MM.1S (cell line): ENCODE measurements at regions not wholly inside any gene's neighbourhood (a gene's known extent, or its start where the extent isn't known, plus 50 kb on each side); places are given as distances from the start of the nearest gene placed in this dataset.

Experiments
- DNase-seq: peaks from one replicate; pipeline ENCODE4 v3.0.0-alpha.2; 2015
- H2AFZ ChIP-seq: fragments of 300-600 bp; sonication (generic); 2 replicates; pipeline ENCODE4 v1.6.0; 2016; ENCODE audit warnings: antibody characterized with exemption, low read length
- H3F3A ChIP-seq: fragments of 300-600 bp; sonication (generic); 2 replicates; pipeline ENCODE4 v1.6.1; 2016; ENCODE audit warnings: mild to moderate bottlenecking, antibody characterized with exemption, low read length, moderate library complexity, mixed read lengths; ENCODE audit not compliant: insufficient read depth
- H3K27ac ChIP-seq: fragments of 300-600 bp; sonication (generic); 2 replicates; pipeline ENCODE4 v1.5.1; 2016; ENCODE audit warnings: mild to moderate bottlenecking, low read length
- H3K27me3 ChIP-seq: fragments of 300-600 bp; sonication (generic); replicated peaks from 2 replicates; pipeline ENCODE4 v1.6.0; 2016; ENCODE audit warnings: low read length; ENCODE audit not compliant: insufficient read depth
- H3K36me3 ChIP-seq: fragments of 300-600 bp; sonication (generic); replicated peaks from 2 replicates; pipeline ENCODE4 v1.6.1; 2016; ENCODE audit warnings: mild to moderate bottlenecking, low read length, mixed read lengths; ENCODE audit not compliant: insufficient read depth
- H3K4me1 ChIP-seq: fragments of 300-600 bp; sonication (generic); 2 replicates; pipeline ENCODE4 v1.6.1; 2016; ENCODE audit warnings: low read length, mixed read lengths
- H3K4me2 ChIP-seq: fragments of 300-600 bp; sonication (generic); 2 replicates; pipeline ENCODE4 v1.6.0; 2016; ENCODE audit warnings: low read depth, low read length
- H3K4me3 ChIP-seq: fragments of 300-600 bp; sonication (generic); 2 replicates; pipeline ENCODE4 v1.5.1; 2016; ENCODE audit warnings: low read length, mixed read lengths
- H3K79me2 ChIP-seq: fragments of 300-600 bp; sonication (generic); 2 replicates; pipeline ENCODE4 v1.6.1; 2016; ENCODE audit warnings: mixed run types, low read length, mixed read lengths
- H3K9ac ChIP-seq: fragments of 300-600 bp; sonication (generic); 2 replicates; pipeline ENCODE4 v1.6.1; 2016; ENCODE audit warnings: low read length, mixed read lengths
- H3K9me2 ChIP-seq: fragments of 300-600 bp; sonication (generic); replicated peaks from 2 replicates; pipeline ENCODE4 v1.6.1; 2016; ENCODE audit warnings: mild to moderate bottlenecking, low read length, mixed read lengths; ENCODE audit not compliant: insufficient read depth
- H3K9me3 ChIP-seq: fragments of 300-600 bp; sonication (generic); replicated peaks from 2 replicates; pipeline ENCODE4 v1.6.1; 2016; ENCODE audit warnings: mild to moderate bottlenecking, low read length, mixed read lengths; ENCODE audit not compliant: insufficient read depth
- H4K20me1 ChIP-seq: fragments of 300-600 bp; sonication (generic); 2 replicates; pipeline ENCODE4 v1.6.1; 2016; ENCODE audit warnings: mild to moderate bottlenecking, low read length, moderate library complexity, mixed read lengths; ENCODE audit not compliant: insufficient read depth
- CTCF ChIP-seq: fragments of 300-600 bp; sonication (generic); IDR thresholded peaks from 2 replicates; pipeline ENCODE4 v1.5.1; 2016; ENCODE audit warnings: antibody characterized with exemption, low read length, mixed read lengths
- EZH2 ChIP-seq: fragments of 300-600 bp; sonication (generic); optimal IDR thresholded peaks from 2 replicates; pipeline ENCODE3; 2017; ENCODE audit warnings: low read depth, mild to moderate bottlenecking, antibody characterized with exemption, low read length, mixed read lengths
- EZH2phosphoT487 ChIP-seq: fragments of 300-600 bp; sonication (generic); IDR thresholded peaks from 2 replicates; pipeline ENCODE4 v1.6.1; 2018; ENCODE audit warnings: antibody characterized with exemption, low read length

- H3K9me2 ChIP-seq, result no peaks in the 10 kb centered on the region
- TF ChIP-seq EZH2phosphoT487 (no peak), CTCF (no peak), EZH2 (no peak)
- no peaks in the 10 kb centered on the region for H3K27me3 ChIP-seq
- H3K36me3 ChIP-seq, result no peaks in the 10 kb centered on the region
- no peaks in the 10 kb centered on the region for H3K4me1 ChIP-seq
- H3K4me2 ChIP-seq, result no peak overlapping the region
- no peak overlapping the region for H3K27ac ChIP-seq
- H4K20me1 ChIP-seq, result no peaks in the 10 kb centered on the region
- no peaks in the 10 kb centered on the region for H3F3A ChIP-seq
- H3K9ac ChIP-seq, result no peak overlapping the region
- H2AFZ ChIP-seq, result no peak overlapping the region
- no peaks in the 10 kb centered on the region for H3K79me2 ChIP-seq
- H3K4me3 ChIP-seq, result no peak overlapping the region
- no peaks in the 10 kb centered on the region for H3K9me3 ChIP-seq
- DNase-seq, result no peak
These were observed 80.5 kb downstream of the ZIC3 start for GRCh38 chrX:137646472-137646871.

GRCh38 chrX:137651647-137652046, 85.7 kb downstream of the ZIC3 start:
- H4K20me1 ChIP-seq, result no peaks in the 10 kb centered on the region
- no peak overlapping the region for H2AFZ ChIP-seq
- TF ChIP-seq EZH2 (no peak), EZH2phosphoT487 (no peak), CTCF (no peak)
- no peak overlapping the region for H3K27ac ChIP-seq
- no peaks in the 10 kb centered on the region for H3K9me3 ChIP-seq
- no peaks in the 10 kb centered on the region for H3K4me1 ChIP-seq
- DNase-seq, result no peak
- no peak overlapping the region for H3K4me2 ChIP-seq
- no peak overlapping the region for H3K9ac ChIP-seq
- no peaks in the 10 kb centered on the region for H3F3A ChIP-seq
- no peak overlapping the region for H3K4me3 ChIP-seq
- no peaks in the 10 kb centered on the region for H3K9me2 ChIP-seq
- no peaks in the 10 kb centered on the region for H3K27me3 ChIP-seq
- no peaks in the 10 kb centered on the region for H3K79me2 ChIP-seq
- no peaks in the 10 kb centered on the region for H3K36me3 ChIP-seq

- TF ChIP-seq CTCF, result no peak
- TF ChIP-seq EZH2phosphoT487, result no peak
- TF ChIP-seq EZH2, result no peak
These were observed 86.2 kb downstream of the ZIC3 start for GRCh38 chrX:137652086-137652485.

More at GRCh38 chrX:137652086-137652485, 86.2 kb downstream of the ZIC3 start:
- H4K20me1 ChIP-seq, result no peaks in the 10 kb centered on the region
- H3K4me3 ChIP-seq, result no peak overlapping the region
- no peak overlapping the region for H2AFZ ChIP-seq
- no peaks in the 10 kb centered on the region for H3K27me3 ChIP-seq
- no peak overlapping the region for H3K9ac ChIP-seq
- H3F3A ChIP-seq, result no peaks in the 10 kb centered on the region
- no peaks in the 10 kb centered on the region for H3K79me2 ChIP-seq
- no peaks in the 10 kb centered on the region for H3K36me3 ChIP-seq
- no peaks in the 10 kb centered on the region for H3K9me2 ChIP-seq
- H3K4me2 ChIP-seq, result no peak overlapping the region
- no peaks in the 10 kb centered on the region for H3K4me1 ChIP-seq
- no peak overlapping the region for H3K27ac ChIP-seq
- H3K9me3 ChIP-seq, result no peaks in the 10 kb centered on the region
- no peak for DNase-seq
